ENCODE measurements at regions not wholly inside any gene's neighbourhood (a gene's known extent, or its start where the extent isn't known, plus 50 kb on each side); places are given as distances from the start of the nearest gene placed in this dataset.
"Not testable (repeated sequence)": the region's sequence is repeated elsewhere in the genome, so short reads cannot be mapped to it uniquely, and the experiment has no call there.

DNA sequence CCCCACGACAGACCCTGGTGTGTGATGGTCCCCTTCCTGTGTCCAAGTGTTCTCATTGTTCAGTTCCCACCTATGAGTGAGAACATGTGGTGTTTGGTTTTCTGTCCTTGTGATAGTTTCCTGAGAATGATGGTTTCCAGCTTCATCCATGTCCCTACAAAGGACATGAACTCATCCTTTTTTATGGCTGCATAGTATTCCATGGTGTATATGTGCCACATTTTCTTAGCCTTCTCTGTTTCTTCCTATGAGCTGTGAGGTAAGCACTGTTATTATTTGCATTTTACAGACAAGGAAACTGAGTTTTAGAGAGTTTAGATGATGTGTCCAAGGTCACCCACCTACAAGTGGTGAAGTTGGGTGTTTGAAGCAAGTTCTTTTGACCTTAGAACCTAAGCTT lies 51.1 kb upstream of the BNC1 start:
- H3K4me3 Mint-ChIP-seq; CTCF ChIA-PET; H3K4me1 Mint-ChIP-seq; H3K9me3 Mint-ChIP-seq; DNase-seq (ENCODE audit: low spot score); H3K27ac Mint-ChIP-seq; POLR2A ChIA-PET; H3K27me3 Mint-ChIP-seq (ENCODE audit: low read depth); ATAC-seq; H3K36me3 Mint-ChIP-seq: not testable (repeated sequence)

DNA sequence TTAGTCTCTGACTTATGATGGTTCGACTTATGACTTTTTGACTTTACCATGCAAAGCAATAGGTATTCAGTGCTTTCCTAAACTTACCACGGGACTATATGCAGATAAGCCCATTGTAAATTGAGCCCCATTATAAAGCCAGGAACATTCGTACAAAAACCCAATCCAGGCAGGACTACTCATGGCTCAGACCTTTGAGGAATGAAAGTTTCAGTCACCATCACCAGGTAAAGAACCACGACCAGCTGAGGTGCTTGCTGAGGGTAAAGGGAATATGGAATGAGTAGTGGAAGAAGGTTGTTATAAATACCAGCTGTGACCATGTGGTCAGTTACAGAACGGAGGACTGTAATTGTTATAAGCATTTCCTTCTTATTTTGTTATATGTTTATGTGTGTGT lies 54.9 kb upstream of the BNC1 start:
- peaks cover 8% of the 10 kb centered on the region for H3K9me3 Mint-ChIP-seq
- ATAC-seq (no peak), DNase-seq (ENCODE audit: low spot score) (no peak)
- H3K4me3 Mint-ChIP-seq = no peak overlapping the region
- TF ChIP-seq NFE2L1 (CRISPR knock-in tag; IDR thresholded peaks at IDR 0.05) = no peak
- TF ChIP-seq, protein P1, sequence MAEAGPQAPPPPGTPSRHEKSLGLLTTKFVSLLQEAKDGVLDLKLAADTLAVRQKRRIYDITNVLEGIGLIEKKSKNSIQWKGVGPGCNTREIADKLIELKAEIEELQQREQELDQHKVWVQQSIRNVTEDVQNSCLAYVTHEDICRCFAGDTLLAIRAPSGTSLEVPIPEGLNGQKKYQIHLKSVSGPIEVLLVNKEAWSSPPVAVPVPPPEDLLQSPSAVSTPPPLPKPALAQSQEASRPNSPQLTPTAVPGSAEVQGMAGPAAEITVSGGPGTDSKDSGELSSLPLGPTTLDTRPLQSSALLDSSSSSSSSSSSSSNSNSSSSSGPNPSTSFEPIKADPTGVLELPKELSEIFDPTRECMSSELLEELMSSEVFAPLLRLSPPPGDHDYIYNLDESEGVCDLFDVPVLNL (CRISPR knock-in tag; IDR thresholded peaks at IDR 0.05; ENCODE audit: borderline replicate concordance, low read depth) = no peak
- TF ChIP-seq, protein P2, sequence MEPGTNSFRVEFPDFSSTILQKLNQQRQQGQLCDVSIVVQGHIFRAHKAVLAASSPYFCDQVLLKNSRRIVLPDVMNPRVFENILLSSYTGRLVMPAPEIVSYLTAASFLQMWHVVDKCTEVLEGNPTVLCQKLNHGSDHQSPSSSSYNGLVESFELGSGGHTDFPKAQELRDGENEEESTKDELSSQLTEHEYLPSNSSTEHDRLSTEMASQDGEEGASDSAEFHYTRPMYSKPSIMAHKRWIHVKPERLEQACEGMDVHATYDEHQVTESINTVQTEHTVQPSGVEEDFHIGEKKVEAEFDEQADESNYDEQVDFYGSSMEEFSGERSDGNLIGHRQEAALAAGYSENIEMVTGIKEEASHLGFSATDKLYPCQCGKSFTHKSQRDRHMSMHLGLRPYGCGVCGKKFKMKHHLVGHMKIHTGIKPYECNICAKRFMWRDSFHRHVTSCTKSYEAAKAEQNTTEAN (CRISPR knock-in tag; IDR thresholded peaks at IDR 0.05) = no peak
- TF ChIP-seq TCF7 (CRISPR knock-in tag; IDR thresholded peaks at IDR 0.05; ENCODE audit: low read depth) = no peak
- TF ChIP-seq OVOL2 (CRISPR knock-in tag; IDR thresholded peaks at IDR 0.05; ENCODE audit: borderline replicate concordance) = no peak
- TF ChIP-seq, protein P3, sequence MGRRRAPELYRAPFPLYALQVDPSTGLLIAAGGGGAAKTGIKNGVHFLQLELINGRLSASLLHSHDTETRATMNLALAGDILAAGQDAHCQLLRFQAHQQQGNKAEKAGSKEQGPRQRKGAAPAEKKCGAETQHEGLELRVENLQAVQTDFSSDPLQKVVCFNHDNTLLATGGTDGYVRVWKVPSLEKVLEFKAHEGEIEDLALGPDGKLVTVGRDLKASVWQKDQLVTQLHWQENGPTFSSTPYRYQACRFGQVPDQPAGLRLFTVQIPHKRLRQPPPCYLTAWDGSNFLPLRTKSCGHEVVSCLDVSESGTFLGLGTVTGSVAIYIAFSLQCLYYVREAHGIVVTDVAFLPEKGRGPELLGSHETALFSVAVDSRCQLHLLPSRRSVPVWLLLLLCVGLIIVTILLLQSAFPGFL (CRISPR knock-in tag; IDR thresholded peaks at IDR 0.05; ENCODE audit: borderline replicate concordance) = no peak
- no peak for TF ChIP-seq GABPB1 (CRISPR knock-in tag; IDR thresholded peaks at IDR 0.05)
- TF ChIP-seq, protein P4, sequence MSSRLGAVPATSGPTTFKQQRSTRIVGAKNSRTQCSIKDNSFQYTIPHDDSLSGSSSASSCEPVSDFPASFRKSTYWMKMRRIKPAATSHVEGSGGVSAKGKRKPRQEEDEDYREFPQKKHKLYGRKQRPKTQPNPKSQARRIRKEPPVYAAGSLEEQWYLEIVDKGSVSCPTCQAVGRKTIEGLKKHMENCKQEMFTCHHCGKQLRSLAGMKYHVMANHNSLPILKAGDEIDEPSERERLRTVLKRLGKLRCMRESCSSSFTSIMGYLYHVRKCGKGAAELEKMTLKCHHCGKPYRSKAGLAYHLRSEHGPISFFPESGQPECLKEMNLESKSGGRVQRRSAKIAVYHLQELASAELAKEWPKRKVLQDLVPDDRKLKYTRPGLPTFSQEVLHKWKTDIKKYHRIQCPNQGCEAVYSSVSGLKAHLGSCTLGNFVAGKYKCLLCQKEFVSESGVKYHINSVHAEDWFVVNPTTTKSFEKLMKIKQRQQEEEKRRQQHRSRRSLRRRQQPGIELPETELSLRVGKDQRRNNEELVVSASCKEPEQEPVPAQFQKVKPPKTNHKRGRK (CRISPR knock-in tag; IDR thresholded peaks at IDR 0.05; ENCODE audit: borderline replicate concordance) = no peak
- TF ChIP-seq, protein P5, sequence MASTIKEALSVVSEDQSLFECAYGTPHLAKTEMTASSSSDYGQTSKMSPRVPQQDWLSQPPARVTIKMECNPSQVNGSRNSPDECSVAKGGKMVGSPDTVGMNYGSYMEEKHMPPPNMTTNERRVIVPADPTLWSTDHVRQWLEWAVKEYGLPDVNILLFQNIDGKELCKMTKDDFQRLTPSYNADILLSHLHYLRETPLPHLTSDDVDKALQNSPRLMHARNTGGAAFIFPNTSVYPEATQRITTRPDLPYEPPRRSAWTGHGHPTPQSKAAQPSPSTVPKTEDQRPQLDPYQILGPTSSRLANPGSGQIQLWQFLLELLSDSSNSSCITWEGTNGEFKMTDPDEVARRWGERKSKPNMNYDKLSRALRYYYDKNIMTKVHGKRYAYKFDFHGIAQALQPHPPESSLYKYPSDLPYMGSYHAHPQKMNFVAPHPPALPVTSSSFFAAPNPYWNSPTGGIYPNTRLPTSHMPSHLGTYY (CRISPR knock-in tag; IDR thresholded peaks at IDR 0.05) = no peak
- TF ChIP-seq, protein P6, sequence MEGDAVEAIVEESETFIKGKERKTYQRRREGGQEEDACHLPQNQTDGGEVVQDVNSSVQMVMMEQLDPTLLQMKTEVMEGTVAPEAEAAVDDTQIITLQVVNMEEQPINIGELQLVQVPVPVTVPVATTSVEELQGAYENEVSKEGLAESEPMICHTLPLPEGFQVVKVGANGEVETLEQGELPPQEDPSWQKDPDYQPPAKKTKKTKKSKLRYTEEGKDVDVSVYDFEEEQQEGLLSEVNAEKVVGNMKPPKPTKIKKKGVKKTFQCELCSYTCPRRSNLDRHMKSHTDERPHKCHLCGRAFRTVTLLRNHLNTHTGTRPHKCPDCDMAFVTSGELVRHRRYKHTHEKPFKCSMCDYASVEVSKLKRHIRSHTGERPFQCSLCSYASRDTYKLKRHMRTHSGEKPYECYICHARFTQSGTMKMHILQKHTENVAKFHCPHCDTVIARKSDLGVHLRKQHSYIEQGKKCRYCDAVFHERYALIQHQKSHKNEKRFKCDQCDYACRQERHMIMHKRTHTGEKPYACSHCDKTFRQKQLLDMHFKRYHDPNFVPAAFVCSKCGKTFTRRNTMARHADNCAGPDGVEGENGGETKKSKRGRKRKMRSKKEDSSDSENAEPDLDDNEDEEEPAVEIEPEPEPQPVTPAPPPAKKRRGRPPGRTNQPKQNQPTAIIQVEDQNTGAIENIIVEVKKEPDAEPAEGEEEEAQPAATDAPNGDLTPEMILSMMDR (IDR thresholded peaks at IDR 0.05) = no peak
- TF ChIP-seq, protein P7, sequence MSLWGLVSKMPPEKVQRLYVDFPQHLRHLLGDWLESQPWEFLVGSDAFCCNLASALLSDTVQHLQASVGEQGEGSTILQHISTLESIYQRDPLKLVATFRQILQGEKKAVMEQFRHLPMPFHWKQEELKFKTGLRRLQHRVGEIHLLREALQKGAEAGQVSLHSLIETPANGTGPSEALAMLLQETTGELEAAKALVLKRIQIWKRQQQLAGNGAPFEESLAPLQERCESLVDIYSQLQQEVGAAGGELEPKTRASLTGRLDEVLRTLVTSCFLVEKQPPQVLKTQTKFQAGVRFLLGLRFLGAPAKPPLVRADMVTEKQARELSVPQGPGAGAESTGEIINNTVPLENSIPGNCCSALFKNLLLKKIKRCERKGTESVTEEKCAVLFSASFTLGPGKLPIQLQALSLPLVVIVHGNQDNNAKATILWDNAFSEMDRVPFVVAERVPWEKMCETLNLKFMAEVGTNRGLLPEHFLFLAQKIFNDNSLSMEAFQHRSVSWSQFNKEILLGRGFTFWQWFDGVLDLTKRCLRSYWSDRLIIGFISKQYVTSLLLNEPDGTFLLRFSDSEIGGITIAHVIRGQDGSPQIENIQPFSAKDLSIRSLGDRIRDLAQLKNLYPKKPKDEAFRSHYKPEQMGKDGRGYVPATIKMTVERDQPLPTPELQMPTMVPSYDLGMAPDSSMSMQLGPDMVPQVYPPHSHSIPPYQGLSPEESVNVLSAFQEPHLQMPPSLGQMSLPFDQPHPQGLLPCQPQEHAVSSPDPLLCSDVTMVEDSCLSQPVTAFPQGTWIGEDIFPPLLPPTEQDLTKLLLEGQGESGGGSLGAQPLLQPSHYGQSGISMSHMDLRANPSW (CRISPR knock-in tag; conservative IDR thresholded peaks at IDR 0.05; ENCODE audit: low read depth) = no peak
- no peak for TF ChIP-seq TP53 (CRISPR knock-in tag; IDR thresholded peaks at IDR 0.05)
- no peak for TF ChIP-seq NR3C1 (CRISPR knock-in tag; conservative IDR thresholded peaks at IDR 0.05; ENCODE audit: low read depth)
- TF ChIP-seq ETV6 (CRISPR knock-in tag; IDR thresholded peaks at IDR 0.05) = no peak
- no peaks in the 10 kb centered on the region; the same call in 1 of the 2 replicates for H3K27me3 Mint-ChIP-seq (ENCODE audit: low read depth)
- no peaks in the 10 kb centered on the region for H3K36me3 Mint-ChIP-seq
- POLR2A ChIA-PET = no interaction called here
- H3K4me1 Mint-ChIP-seq = no peaks in the 10 kb centered on the region
- no peak overlapping the region for H3K27ac Mint-ChIP-seq
- CTCF ChIA-PET = no interaction called here

All from WTC11 (cell line).